Gastrocnemius medialis (tissue), 4 donors: ENCODE measurements at regions not wholly inside any gene's neighbourhood (a gene's known extent, or its start where the extent isn't known, plus 50 kb on each side); places are given as distances from the start of the nearest gene placed in this dataset.

Experiments used
- POLR2A ChIP-seq, 2 donors: fragments of 450-650 bp; IDR thresholded peaks; one replicate each; pipeline ENCODE4 v1.6.1; 2017; ENCODE audit warnings: antibody characterized with exemption in 2 of 2, mild to moderate bottlenecking in 2 of 2, moderate library complexity in 2 of 2
- TF ChIP-seq, protein P1 (sequence below), 5 experiments: fragments of 450-650 bp in 3 of 5; fragments of 200-600 bp in 2 of 5; sonication (generic) in 2 of 5; IDR thresholded peaks in 4 of 5; conservative IDR thresholded peaks in 1 of 5; 1 replicate in 4 of 5; 2 replicates in 1 of 5; pipeline ENCODE4 v1.5.1; 2016 to 2019; ENCODE audit warnings: antibody characterized with exemption in 5 of 5, mild to moderate bottlenecking in 3 of 5, moderate library complexity in 3 of 5

DNA sequence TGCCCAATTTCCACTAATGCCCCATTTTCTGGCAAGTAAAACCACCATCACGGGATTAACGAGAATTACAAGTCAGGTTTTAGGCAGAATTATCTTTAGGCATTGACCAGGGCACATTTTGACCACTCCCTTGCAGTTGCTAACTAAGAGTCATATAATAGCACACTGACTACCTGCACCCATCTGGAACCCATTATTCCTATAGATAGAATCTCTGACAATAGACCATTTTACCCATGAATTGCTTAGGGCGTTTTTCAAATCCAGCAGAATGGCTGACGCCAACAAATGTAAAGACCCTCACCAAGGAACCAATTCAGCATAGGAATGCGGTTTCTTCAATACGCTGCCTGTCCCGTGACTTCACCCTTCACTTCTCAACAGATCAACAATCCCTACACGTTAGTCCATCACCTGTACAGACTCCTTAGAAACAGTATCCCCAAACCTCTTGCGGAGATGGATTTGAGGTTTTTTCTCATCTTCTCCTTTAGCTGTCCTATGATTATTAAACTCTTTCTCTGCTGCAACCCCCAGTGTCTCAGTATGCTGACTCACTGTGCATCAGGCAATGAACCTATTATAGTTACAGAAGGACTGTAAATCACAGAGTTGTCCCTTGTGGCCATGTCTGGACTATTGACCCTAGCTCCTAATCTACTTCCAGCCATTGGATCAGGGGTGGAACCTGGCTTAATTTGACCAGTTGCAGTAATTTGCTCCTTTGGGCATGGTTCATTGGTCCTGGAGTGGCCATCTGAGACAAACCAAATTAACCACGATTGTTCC is 177.3 kb upstream of the PLXNC1 start:
- TF ChIP-seq POLR2A (IDR thresholded peaks at IDR 0.05) = no peak
- TF ChIP-seq, protein P1, sequence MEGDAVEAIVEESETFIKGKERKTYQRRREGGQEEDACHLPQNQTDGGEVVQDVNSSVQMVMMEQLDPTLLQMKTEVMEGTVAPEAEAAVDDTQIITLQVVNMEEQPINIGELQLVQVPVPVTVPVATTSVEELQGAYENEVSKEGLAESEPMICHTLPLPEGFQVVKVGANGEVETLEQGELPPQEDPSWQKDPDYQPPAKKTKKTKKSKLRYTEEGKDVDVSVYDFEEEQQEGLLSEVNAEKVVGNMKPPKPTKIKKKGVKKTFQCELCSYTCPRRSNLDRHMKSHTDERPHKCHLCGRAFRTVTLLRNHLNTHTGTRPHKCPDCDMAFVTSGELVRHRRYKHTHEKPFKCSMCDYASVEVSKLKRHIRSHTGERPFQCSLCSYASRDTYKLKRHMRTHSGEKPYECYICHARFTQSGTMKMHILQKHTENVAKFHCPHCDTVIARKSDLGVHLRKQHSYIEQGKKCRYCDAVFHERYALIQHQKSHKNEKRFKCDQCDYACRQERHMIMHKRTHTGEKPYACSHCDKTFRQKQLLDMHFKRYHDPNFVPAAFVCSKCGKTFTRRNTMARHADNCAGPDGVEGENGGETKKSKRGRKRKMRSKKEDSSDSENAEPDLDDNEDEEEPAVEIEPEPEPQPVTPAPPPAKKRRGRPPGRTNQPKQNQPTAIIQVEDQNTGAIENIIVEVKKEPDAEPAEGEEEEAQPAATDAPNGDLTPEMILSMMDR (IDR thresholded peaks at IDR 0.05 in 4 of 5, conservative IDR thresholded peaks at IDR 0.05 in 1 of 5) = no peak
